Colon (tissue), 2 donors: ENCODE measurements at regions not wholly inside any gene's neighbourhood (a gene's known extent, or its start where the extent isn't known, plus 50 kb on each side); places are given as distances from the start of the nearest gene placed in this dataset.
"Not testable (repeated sequence)": the region's sequence is repeated elsewhere in the genome, so short reads cannot be mapped to it uniquely, and the experiment has no call there.

ENCODE experiments used
- FAIRE-seq: peaks from 2 replicates; lab custom pipeline; 2012; peaks lifted over from hg19 to GRCh38; lab: Jason Lieb, UNC
- donor health status: control.
- donor health status: control.

DNA sequence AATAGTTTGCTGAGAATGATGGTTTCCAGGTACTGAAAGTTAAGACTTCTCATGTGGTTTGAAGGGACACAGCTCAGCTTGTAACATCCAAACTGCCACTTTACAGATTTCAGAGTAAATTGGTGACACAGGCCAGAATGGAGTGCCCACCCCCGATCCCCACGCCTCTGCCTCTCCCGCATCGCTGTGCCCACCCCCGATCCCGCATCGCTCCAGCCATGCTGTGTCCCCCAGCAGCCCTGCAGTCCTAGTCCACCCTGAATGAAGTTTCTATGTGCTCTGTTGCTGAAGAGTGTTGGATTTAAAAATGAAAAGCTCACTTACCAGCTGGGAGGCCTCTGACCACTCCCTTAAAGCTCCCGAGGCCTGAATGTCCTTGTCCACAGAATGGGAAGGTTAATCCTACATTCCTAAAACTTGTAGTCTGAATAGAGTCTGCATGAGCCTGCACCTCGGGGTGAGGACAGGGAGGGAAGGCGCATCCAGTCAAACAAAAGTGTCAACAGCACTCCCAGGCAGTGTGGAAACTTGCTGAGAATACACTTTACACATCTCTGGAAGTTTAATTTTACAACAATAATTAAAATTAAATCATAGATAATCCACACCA is 176.4 kb upstream of the ID2 start:
- FAIRE-seq, result no peak

DNA sequence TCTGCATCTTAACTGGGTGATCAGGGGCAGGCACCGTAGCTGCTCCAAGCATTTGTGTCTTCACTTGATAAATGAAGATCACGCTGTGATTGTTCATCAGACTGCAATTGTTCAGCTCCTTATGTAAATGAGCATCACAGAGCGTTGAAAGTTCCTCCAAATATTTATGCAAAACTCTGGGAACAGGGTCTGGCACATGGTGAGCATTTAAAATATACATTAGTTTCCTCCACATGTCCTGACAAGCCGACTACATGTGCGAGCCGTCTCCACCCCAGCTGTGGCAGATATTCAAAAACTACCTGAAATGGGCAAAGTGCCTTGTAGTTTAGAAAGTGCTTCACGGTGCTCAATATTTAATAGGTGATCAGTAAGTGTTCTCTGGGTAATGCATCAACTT is 175.1 kb upstream of the ID2 start:
- no peak for FAIRE-seq

DNA sequence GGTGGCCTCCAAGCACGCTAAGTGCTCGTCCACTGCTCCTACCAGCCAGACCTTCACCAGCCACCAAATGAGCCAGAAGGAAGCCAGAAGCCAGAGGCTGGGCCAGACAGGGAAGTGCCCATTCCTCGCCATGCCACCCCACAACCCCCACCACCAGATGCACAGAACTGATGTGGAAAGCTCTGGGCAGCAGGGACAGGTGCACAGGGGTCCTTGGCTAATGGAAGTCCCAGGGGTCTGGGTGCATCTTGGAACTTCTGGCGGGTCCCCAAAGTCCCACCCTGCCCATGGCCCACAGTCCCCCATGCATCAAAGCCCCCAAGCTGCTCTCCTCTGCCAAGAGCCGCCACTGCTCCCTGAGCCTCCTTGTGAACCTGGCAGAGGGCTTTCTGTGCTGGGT is 173.1 kb upstream of the ID2 start:
- FAIRE-seq, result no peak

DNA sequence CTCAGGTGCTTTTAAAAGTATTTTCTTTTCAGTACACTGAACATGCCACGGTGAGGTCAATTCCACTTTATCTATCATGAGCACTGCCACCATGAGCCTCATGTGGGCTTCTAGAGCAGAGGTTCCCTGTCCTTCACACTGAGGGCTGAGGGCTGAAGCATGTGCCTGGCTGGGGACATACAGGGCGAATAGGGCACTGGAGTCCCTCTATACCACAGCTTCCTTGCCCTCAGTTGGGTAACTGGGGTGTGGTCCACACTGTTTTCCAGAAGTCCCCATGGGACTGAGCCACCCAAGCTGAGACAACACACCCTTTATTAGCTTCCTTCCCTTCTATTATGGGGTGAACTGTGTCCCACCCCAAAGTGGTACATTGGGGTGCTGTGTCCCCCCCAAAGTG is 172.2 kb upstream of the ID2 start:
- FAIRE-seq, result no peak

DNA sequence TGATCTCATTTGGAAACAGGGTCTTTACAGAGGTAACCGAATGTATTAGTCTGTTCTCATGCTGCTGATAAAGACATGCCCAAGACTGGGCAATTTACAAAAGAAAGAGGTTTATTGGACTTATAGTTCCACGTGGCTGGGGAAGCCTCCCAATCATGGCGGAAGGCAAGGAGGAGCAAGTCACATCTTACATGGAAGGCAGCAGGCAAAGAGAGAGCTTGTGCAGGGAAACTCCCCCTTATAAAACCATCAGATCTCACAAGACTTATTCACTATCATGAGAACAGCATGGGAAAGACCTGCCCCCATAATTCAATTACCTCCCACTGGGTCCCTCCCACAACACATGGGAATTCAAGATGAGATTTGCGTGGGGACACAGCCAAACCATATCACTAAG is 171.8 kb upstream of the ID2 start:
- not testable (repeated sequence) for FAIRE-seq

DNA sequence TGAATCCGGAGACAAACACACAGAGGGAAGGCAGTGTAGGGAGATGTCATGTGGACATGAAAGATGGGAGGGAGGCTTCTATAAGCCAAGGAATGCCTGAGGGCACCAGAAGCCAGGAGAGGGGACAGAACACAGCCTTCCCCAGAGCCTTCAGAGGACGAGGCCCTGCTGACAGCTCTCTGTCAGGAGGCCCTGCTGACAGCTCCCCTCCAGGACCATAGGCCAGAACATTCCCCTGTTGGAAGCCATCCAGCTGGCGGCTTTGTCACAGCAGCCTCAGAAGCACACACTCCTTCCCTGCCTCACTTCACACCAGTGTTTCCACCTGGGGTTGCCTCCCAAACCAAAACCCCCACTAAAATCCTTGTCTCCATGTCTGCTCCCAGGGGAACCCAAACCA is 171.3 kb upstream of the ID2 start:
- no peak for FAIRE-seq

DNA sequence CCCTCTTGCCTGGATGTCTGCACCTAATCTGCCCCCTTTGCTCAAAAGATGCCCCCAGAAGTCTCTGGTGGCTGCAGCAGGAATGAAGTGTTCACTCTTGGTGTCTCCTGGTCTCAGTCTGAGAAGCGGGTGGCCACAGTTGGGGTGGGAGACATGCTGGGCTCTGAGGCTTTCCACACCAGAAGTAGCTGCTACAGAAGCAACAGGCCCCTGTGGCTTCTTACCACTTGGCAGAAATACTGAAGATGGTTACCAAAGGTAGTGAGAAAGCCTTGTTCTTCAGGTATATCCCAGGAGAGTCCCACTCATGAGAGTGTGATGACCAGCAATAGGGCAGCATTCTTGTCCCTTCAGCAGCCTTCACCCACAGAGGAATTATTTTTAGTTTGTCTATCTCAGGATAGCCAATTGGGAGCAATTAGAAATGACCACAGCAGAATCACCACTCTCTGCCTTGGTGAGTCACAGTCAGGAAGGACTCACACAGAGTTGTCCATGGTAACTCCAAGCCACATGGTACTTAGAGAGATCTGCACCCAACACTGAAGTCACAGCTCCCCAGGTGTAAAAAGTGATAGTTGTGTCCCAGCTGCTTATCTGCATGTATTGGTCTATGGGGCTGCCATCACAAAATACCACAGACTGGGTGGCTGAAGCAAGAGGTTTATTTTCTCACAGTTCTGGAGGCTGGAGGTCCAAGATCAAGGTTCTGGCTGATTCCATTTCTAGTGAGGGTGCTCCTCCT is 169.8 kb upstream of the ID2 start:
- FAIRE-seq, result no peak

DNA sequence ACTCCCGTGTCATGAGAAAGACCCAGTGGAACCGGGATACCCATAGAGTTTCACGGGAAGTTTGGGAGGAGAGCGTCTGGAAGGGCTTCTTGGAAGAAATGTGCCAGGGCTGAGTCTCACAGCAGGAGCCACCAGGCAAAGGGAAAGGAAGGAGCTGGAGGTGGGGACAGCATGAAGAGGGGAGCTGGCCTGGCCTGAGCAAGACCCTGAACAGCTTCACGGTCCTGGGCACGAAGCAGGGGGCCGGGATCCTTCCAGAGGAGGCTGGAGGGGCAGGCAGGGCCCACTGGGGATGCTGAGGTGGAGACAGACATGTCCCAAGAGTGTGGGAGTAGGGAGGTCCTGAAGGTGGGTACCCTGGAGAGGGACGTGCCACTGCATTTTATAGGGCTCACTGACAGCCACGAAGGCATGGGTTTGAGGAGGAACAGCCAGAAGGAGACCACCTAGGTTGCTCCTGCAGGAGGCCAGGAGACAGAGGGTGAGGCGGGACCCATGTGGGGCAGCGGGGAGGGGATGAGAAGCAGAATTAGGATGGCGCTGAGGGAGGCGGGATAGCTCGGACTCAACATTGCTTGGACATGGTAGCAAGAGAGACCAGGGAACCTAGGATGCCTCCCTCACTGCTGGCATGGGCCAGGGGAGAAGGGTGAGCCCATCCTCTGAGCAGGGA is 168.1 kb upstream of the ID2 start:
- no peak for FAIRE-seq

DNA sequence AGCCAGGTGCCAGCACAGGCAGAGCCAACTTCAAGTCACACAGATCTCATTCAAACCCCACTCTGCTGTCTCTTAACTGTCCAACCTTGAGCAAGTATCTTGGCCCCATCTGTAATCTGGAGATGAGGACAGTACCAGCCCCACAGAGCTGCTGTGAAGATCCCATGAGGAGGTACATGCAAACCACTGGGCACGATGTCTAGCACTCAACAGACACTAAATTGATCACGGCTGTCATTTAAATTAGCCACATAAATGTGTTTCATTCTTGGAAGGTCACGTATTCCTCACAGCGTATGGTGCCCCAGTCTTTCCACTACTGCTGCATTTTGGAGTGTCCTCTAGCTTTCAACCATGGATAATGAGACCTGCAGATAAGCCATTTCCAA is 167.6 kb upstream of the ID2 start:
- no peak for FAIRE-seq

DNA sequence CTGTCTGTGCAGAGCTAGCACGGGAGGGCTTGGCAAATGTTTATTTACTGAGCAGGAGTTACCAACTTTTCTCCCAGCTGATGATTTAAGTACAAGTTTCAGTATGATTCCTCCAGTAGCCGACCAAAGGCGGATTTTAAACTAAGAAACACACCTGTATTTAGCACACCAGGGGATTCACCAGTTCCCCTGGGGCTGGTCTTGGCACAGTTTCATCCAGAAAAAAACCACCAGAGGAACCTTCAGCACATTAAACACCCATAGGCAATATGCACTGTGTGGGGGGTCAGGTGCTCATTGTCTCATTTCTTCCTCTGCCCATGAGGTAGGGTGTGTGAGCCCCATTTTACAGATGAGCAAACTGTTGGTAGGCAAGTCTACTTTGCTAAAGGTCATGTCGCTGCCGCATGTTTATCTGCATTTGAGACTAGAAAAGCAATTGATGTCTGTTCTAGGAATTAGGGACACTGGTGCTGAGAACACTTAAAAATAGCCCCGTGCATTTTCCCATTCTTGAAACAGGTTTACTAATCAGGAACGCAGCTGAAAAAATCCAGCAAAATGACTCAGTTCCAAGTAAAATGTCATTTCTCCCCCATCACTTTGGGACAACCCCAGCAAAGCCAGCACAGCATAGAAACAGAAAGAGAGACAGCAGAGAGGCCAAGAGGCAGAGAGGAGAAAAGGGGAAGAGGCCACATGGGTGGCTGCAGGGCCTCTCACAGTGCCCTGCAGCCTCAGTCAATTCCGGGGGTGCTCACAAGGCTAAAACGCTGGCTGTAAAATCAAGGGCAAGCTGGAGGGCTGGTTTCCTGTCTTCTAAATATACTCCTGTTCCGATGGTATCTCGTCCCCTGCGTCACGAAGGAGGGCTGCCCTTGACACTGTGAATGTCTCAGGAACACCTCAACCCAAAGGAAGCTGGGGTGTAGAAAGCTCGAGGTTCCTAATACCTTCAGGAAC is 166.8 kb upstream of the ID2 start:
- FAIRE-seq, result no peak

DNA sequence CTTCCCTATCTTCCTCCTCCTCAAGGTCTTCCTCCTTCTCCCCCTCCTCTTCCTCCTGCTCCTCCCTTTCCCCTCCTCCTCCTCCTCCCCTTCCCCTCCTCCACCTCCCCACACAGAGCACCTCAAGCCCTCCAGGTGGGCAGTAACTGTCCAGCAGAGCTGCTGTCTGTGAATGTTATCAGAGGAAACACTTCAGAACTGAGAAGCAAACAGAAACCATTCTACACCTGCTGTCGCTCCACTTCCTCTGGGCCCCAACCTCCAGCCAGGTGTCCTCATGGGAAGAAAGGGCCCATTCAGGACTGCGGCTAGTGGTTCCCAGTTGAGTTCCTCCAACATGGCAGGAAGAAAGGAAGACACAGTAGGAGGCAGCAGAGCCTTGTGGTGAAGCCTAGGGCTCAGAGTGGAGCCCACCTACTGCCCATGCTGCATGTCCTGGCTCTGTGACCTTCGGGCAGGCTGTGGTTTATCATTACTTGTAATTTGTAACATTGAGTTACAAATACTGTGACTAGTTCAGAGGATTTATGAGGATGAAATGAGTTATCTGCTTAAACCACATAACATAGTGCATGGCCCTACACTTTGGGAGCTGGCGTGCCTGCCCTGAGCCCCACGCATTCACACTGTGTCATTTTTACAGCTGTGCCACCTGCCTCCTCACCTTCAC is 165.9 kb upstream of the ID2 start:
- FAIRE-seq, result no peak

DNA sequence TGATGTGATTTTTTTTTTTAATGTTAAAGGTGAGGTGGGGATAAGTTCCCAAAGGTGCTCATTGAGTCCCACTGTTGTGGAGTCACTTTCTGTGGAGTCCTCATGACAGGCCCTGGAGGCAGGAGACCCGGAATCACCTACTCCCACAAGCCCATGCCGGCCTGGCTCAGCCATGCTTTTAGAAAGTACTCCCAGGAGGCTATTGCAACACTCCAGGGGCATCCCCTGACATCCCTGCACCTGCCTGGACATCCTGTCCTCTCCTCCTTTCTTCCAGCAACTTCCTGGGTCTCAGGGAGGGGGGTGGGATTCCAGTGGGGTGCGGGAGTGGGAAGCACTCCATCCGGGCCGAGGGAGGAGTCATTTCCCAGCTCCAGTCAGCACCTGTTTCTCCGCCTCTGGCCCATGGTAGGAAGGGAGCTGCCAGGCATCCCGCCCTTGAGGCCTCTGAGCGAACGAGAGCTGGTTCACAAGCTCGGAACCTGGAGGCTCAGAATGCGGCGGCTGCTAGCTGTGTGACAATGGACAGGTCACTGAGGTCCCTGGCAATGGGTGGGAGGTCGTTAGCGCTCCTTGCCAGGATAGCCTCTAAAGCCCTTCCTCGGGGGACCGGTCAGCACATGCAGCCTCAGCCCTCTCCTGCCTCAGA is 163.9 kb upstream of the ID2 start:
- no peak for FAIRE-seq

DNA sequence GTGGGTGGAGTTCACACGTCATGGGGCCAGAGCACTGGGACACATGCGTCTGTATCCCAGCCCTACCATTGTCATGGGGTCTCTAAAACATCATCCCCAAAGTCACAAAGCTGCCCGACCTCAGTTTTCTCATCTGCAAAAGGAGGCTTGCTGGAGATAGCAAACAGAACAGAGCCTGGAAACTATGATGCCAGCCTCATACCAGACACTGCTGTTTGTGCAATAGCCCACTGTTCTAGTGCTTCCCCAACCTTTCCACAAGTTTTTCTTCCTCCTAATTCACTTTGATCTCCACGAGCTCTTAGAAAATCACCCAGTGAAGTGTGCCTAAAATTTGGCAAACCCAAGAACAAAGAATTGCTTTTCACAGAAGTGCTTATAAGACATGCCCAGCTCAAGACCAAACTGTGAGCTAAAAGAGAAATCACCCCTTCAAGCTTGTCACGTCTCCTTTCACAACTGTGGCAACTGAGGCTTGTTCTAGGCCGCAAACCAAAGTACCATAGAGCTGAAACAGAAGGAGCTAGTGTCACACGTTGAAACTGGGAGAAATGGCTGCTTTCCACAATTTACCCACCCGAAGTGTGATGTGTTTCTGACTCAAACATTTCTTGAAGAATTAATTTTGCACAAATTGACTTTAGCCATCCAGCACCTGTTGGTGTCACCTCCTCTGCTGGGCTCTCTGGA is 162.7 kb upstream of the ID2 start:
- FAIRE-seq, result no peak

DNA sequence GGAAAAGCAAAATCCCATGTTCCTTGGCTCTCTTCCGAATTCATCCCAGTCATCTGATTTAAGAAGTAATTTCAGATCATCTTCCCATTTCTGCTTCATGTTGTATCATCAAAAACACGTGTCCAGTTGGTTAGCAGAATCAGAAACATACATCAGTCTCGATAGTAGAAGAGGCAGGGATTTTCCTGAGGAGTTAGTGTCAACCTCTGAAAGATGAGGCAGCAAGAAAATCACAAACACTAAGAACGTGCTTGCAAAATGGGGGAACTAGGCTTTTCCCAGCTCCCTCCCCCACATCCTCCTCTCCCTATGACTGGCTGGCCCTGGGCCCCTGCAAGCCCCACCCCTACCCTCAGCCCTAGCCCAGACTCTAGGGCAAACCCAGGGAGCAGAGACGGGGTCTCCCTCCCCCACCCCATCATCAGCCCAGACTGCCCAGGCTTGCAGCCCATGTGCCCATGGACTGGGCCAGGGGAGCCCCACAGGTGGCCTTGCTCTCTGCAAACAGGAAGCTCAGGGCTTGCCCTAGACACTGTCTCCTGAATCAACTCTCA is 161.0 kb upstream of the ID2 start:
- no peak for FAIRE-seq

DNA sequence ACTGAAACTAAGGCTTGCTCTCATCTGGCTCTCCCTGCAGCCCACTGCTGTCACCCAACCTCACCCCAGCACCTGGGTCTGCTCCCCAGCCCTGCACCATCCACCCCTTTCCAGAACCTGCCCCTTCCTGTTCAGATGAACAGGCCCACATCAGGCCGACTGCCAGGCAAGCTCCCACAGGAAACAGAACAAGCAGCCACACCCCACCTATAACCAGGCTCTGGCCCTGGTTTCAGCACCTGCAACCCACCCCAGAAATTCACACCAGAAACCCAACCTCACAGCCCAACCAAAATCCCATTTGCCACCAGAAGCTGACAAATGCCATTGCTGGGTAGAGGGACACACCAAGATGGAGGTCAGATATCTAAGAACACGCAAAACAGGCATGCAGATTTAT is 159.2 kb upstream of the ID2 start:
- FAIRE-seq, result no peak

DNA sequence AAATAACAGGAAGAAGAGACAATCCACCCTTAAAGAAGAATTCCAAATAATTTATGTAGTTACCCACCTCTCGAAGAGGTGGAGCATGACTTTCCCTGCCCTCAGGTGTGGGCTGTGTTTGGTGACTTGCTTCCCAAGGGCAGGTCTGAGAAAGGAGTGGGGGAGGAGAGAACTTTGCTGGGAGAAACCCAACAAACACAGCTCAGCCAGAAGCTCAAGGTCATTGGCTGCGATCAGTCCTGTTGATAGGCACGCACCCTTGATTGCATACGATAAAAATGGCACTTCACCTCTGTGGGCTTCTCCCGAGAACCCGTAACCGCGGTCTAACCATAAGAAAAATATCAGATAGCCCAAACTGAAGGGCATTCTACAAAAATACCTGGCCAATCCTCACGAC is 157.5 kb upstream of the ID2 start:
- no peak for FAIRE-seq

DNA sequence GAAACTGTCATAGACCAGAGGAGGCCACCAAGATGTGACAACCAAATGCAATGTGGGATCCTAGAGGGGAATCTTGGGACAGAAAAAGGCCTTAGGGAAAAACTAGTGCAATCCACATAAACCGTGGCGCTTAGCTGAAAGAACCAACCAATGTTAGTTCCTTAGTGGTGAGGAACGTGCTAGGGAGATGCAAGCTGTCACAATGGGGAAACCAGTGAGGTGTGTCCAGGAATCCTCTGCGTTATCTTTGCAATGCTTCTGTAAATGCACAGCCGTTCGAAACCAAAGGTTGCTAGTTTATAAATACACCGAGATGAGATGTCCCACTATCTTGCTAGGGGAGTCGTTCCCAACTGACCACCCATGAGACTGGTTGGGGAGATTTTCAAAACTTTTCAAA is 157.0 kb upstream of the ID2 start:
- FAIRE-seq, result no peak

DNA sequence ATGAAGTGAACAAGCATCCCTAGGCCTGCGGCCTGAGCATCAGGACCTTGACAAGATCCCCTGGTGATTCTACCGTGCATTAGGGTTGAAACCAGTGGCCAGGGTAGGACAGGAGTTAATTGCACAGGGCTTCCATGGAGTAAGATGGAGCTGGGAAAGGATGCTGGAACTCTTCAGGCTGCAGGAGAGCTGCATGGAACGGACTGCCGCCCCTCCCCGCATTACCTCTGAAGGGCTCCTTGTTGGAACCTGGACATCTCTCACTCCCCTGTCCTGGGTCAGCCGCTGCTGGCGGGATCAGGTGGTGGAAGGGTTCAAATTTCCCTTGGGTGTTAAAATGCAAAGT is 156.6 kb upstream of the ID2 start:
- FAIRE-seq, result no peak

DNA sequence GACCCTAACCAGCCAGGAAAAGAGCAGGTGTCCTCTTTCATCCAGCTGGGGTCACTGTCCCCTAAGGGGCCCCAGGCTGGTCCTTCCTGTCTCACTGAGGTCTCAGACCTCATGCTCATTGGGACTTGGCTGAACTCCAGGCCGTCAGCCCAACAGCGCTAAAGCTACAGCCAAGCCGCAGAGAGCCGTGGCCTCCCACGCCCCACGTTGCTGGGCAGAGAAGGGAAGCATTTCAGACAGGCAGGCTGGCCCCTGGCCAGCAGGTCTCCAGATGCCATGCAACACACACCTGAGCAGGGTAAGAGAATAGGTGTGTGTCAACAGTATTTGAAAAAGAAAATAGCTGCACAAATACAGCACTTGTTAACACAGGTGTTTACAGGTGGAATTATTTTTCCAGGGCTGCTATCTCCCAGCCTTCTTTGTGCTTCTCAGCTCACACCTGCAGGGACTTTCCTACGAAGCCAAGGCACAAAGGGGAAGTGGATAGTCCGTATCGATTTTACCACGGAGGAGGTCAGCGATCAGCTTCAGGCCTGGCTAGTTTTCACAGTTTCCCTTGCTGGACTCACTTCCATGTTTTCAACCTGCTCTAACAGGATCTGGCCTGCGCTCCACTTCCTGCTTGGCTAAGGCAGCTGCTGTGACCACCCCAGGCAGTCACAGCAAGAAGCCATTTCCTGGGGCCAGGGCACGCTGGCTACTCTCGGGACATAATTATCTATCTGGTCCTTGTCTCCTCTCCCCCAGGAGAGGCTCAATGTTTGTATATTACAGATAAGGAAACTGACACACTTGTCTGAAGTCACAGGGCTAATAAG is 156.1 kb upstream of the ID2 start:
- no peak for FAIRE-seq

DNA sequence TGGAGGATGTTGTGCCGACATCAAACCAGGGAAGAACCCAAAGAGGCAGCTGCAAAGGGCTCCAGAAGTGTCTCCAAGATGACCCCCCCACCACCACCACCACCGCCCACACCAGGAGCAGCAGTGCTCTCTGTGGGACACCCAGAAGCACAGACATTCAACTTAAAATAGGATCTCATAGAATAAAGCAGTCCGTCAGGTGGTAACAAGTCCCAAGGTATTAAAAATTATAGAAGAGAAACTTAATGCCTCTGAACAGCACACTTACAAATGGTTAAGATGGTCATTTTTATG is 155.5 kb upstream of the ID2 start:
- FAIRE-seq, result no peak
